GM18867 (cell line): ENCODE measurements at regions not wholly inside any gene's neighbourhood (a gene's known extent, or its start where the extent isn't known, plus 50 kb on each side); places are given as distances from the start of the nearest gene placed in this dataset.
"Not testable (repeated sequence)": the region's sequence is repeated elsewhere in the genome, so short reads cannot be mapped to it uniquely, and the experiment has no call there.

Source experiments
- ATAC-seq: cut with Tn5 transposase; IDR thresholded peaks from one replicate; pipeline ENCODE4 v1.9.1; 2021; ENCODE audit warnings: mild to moderate bottlenecking, moderate library complexity; ENCODE audit not compliant: unreplicated experiment

GRCh38 chr5:98516701-98517100 lies 256.8 kb upstream of the RGMB start:
- no peak for ATAC-seq

- ATAC-seq, result no peak
Measured at GRCh38 chr5:98517560-98518366, 255.7 kb upstream of the RGMB start.

- ATAC-seq, result no peak
Measured at GRCh38 chr5:98518754-98519153, 254.7 kb upstream of the RGMB start.

- ATAC-seq, result no peak
Measured at GRCh38 chr5:98519571-98519970, 253.9 kb upstream of the RGMB start.

- ATAC-seq, result no peak
Measured at GRCh38 chr5:98521821-98522220, 251.6 kb upstream of the RGMB start.

GRCh38 chr5:98524773-98525172 lies 248.7 kb upstream of the RGMB start:
- ATAC-seq, result no peak

GRCh38 chr5:98527846-98528245 lies 245.6 kb upstream of the RGMB start:
- no peak for ATAC-seq

- no peak for ATAC-seq
Measured at GRCh38 chr5:98529321-98529720, 244.1 kb upstream of the RGMB start.

GRCh38 chr5:98530224-98530623 lies 243.2 kb upstream of the RGMB start:
- no peak for ATAC-seq

- ATAC-seq, result no peak
Measured at GRCh38 chr5:98535901-98536300, 237.6 kb upstream of the RGMB start.

- ATAC-seq, result no peak
Measured at GRCh38 chr5:98540056-98540455, 233.4 kb upstream of the RGMB start.

GRCh38 chr5:98541641-98542040 lies 231.8 kb upstream of the RGMB start:
- no peak for ATAC-seq

GRCh38 chr5:98543490-98543889 lies 230.0 kb upstream of the RGMB start:
- ATAC-seq, result peak; percentile 81

- not testable (repeated sequence) for ATAC-seq
Measured at GRCh38 chr5:98546924-98547323, 226.5 kb upstream of the RGMB start.

- ATAC-seq, result no peak
Measured at GRCh38 chr5:98556712-98557111, 216.8 kb upstream of the RGMB start.

GRCh38 chr5:98557916-98558315 lies 215.5 kb upstream of the RGMB start:
- ATAC-seq, result no peak

GRCh38 chr5:98563885-98564653 lies 209.4 kb upstream of the RGMB start:
- no peak for ATAC-seq

- ATAC-seq, result no peak
Measured at GRCh38 chr5:98564836-98565235, 208.6 kb upstream of the RGMB start.

GRCh38 chr5:98568336-98568735 lies 205.1 kb upstream of the RGMB start:
- no peak for ATAC-seq

- ATAC-seq, result no peak
Measured at GRCh38 chr5:98569288-98569687, 204.2 kb upstream of the RGMB start.

GRCh38 chr5:98570010-98570409 lies 203.5 kb upstream of the RGMB start:
- no peak for ATAC-seq

- no peak for ATAC-seq
Measured at GRCh38 chr5:98570661-98571191, 202.7 kb upstream of the RGMB start.
